OCI-LY1 (cell line): ENCODE measurements at regions not wholly inside any gene's neighbourhood (a gene's known extent, or its start where the extent isn't known, plus 50 kb on each side); places are given as distances from the start of the nearest gene placed in this dataset.

ENCODE experiments used
- H2AFZ ChIP-seq: fragments of 200-600 bp; sonication (generic), shearing (Covaris generic); 2 replicates; pipeline ENCODE4 v1.6.0; 2014; ENCODE audit warnings: antibody characterized with exemption, mild to moderate bottlenecking, low read length
- H3F3A ChIP-seq: fragments of 200-600 bp; sonication (generic), shearing (Covaris generic); 2 replicates; pipeline ENCODE4 v1.6.0; 2014; ENCODE audit warnings: mild to moderate bottlenecking, antibody characterized with exemption, low read length, moderate library complexity; ENCODE audit not compliant: insufficient read depth
- H3K27ac ChIP-seq: fragments of 200-600 bp; sonication (generic); 2 replicates; pipeline ENCODE4 v1.5.1; 2014; ENCODE audit warnings: low read length, mixed run types, mild to moderate bottlenecking, low read depth; ENCODE audit not compliant: poor library complexity, severe bottlenecking
- H3K27me3 ChIP-seq: fragments of 200-600 bp; sonication (generic); 2 replicates; pipeline ENCODE4 v1.6.0; 2014; ENCODE audit warnings: antibody characterized with exemption, mild to moderate bottlenecking, low read length, moderate library complexity; ENCODE audit not compliant: insufficient read depth
- H3K36me3 ChIP-seq: fragments of 200-600 bp; sonication (generic); 2 replicates; pipeline ENCODE4 v1.6.1; 2014; ENCODE audit warnings: mild to moderate bottlenecking, antibody characterized with exemption, low read length, moderate library complexity, mixed read lengths; ENCODE audit not compliant: insufficient read depth
- H3K4me1 ChIP-seq: fragments of 200-600 bp; sonication (generic); 2 replicates; pipeline ENCODE4 v1.5.1; 2014; ENCODE audit warnings: mild to moderate bottlenecking, low read length, moderate library complexity; ENCODE audit not compliant: insufficient read depth, severe bottlenecking
- H3K4me2 ChIP-seq: fragments of 200-600 bp; sonication (generic), shearing (Covaris generic); 2 replicates; pipeline ENCODE4 v1.6.1; 2014; ENCODE audit warnings: low read length
- H3K4me3 ChIP-seq: fragments of 200-600 bp; sonication (generic); 2 replicates; pipeline ENCODE4 v1.5.1; 2014; ENCODE audit warnings: low read length, low read depth, mild to moderate bottlenecking, mixed read lengths; ENCODE audit not compliant: poor library complexity, severe bottlenecking
- H3K79me2 ChIP-seq: fragments of 200-600 bp; shearing (Covaris generic); 2 replicates; pipeline ENCODE4 v1.6.1; 2016; ENCODE audit warnings: mixed run types, low read length, mixed read lengths; ENCODE audit not compliant: insufficient read depth
- H3K9ac ChIP-seq: fragments of 200-600 bp; sonication (generic), shearing (Covaris generic); 2 replicates; pipeline ENCODE4 v1.6.1; 2014; ENCODE audit warnings: mild to moderate bottlenecking, low read length, mixed read lengths
- H3K9me2 ChIP-seq: fragments of 200-600 bp; sonication (generic), shearing (Covaris generic); 2 replicates; pipeline ENCODE4 v1.6.1; 2014; ENCODE audit warnings: low read depth, mild to moderate bottlenecking, low read length, mixed read lengths
- H3K9me3 ChIP-seq: fragments of 200-600 bp; shearing (Covaris generic); 2 replicates; pipeline ENCODE4 v1.6.1; 2014; ENCODE audit warnings: low read length, mixed read lengths
- H4K20me1 ChIP-seq: fragments of 200-600 bp; sonication (generic), shearing (Covaris generic); 2 replicates; pipeline ENCODE4 v1.6.0; 2016; ENCODE audit warnings: mild to moderate bottlenecking, low read length; ENCODE audit not compliant: insufficient read depth
- EZH2 ChIP-seq: fragments of 200-600 bp; sonication (generic), shearing (Covaris generic); IDR thresholded peaks from 2 replicates; pipeline ENCODE4 v1.8.0; 2017; ENCODE audit warnings: borderline replicate concordance, mixed run types, mild to moderate bottlenecking, antibody characterized with exemption, low read length, moderate library complexity, mixed read lengths
- TF ChIP-seq, protein P1 (sequence below): fragments of 200-600 bp; sonication (generic), shearing (Covaris generic); IDR thresholded peaks from 2 replicates; pipeline ENCODE4 v1.5.1; 2017; ENCODE audit warnings: mild to moderate bottlenecking, antibody characterized with exemption, low read length, moderate library complexity, mixed read lengths

DNA sequence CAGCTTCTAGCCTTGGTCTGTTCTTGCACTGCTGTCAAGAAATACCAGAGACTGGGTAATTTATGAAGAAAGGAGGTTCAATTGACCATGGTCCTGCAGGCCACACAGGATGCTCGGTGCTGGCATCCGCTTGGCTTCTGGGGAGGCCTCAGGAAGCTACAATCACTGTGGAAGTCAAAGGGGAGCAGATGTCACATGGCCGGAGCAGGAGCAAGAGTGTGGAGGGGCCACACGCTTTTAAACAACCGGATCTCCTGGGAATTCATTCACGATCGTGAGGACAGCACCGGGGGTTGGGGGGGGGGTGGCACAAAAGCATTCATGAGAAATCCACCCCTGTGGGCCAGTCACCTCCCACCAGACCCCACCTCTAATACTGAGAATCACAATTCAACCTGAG is 850.4 kb upstream of the SALL3 start:
- Histone ChIP-seq H3K79me2 (no peaks in the 10 kb centered on the region), H3F3A (no peaks in the 10 kb centered on the region), H3K9me3 (no peaks in the 10 kb centered on the region), H4K20me1 (no peaks in the 10 kb centered on the region), H3K4me1 (no peaks in the 10 kb centered on the region), H3K9me2 (no peaks in the 10 kb centered on the region), H3K4me2 (no peak overlapping the region), H2AFZ (no peak overlapping the region), H3K36me3 (no peaks in the 10 kb centered on the region), H3K27me3 (no peaks in the 10 kb centered on the region), H3K9ac (no peak overlapping the region), H3K4me3 (no peak overlapping the region), H3K27ac (no peak overlapping the region)
- TF ChIP-seq, protein P1, sequence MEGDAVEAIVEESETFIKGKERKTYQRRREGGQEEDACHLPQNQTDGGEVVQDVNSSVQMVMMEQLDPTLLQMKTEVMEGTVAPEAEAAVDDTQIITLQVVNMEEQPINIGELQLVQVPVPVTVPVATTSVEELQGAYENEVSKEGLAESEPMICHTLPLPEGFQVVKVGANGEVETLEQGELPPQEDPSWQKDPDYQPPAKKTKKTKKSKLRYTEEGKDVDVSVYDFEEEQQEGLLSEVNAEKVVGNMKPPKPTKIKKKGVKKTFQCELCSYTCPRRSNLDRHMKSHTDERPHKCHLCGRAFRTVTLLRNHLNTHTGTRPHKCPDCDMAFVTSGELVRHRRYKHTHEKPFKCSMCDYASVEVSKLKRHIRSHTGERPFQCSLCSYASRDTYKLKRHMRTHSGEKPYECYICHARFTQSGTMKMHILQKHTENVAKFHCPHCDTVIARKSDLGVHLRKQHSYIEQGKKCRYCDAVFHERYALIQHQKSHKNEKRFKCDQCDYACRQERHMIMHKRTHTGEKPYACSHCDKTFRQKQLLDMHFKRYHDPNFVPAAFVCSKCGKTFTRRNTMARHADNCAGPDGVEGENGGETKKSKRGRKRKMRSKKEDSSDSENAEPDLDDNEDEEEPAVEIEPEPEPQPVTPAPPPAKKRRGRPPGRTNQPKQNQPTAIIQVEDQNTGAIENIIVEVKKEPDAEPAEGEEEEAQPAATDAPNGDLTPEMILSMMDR: no peak
- no peak for TF ChIP-seq EZH2

DNA sequence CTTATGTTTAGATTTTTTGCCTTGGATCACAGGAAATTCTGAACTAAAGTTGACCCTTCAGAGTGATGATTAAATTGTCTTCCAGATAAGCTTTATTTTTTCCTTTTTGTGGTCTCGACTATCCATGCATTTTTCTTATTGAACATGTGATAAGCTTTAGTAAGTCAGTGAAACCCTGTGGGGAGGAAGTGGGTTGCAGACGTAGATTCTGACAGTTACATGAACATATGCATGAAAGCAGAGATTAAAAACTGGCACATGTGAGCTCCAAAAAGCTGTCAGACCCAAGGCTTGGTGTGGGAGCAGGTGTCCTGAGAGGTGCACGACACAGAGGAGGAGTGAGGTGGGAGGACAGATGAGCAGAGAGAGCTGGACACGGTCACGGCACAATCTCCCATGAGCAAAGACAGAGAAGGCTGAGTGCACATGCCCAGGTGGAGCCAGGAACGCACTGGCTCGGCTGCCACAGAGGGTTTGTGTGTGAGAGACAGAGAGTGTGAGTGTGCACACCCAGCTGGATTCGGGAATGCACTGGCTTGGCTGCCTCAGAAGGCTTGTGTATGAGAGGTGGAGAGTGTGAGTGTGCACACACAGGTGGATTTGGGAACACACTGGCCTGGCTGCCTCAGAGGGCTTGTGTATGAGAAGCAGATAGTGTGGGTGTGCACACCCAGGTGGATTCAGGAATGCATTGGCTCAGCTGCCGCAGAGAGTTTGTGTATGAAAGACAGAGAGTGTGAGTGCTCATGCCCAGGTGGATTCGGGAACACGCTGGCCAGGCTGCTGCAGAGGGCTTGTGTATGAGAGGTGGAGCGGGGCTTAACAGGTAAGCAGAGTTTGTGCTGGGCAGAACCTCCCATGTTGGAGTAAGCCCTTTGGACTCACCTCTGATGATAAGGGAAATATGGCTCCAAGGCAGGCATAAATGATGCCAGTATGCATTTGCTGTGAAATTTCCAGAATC is 849.1 kb upstream of the SALL3 start:
- Histone ChIP-seq H3K36me3 (no peaks in the 10 kb centered on the region), H3F3A (no peaks in the 10 kb centered on the region), H3K4me1 (no peaks in the 10 kb centered on the region), H3K27ac (no peak overlapping the region), H3K9ac (no peak overlapping the region), H3K79me2 (no peaks in the 10 kb centered on the region), H2AFZ (no peak overlapping the region), H3K27me3 (no peaks in the 10 kb centered on the region), H3K9me2 (no peaks in the 10 kb centered on the region), H4K20me1 (no peaks in the 10 kb centered on the region), H3K4me2 (no peak overlapping the region), H3K9me3 (no peaks in the 10 kb centered on the region), H3K4me3 (no peak overlapping the region)
- TF ChIP-seq, protein P1: no peak
- no peak for TF ChIP-seq EZH2

DNA sequence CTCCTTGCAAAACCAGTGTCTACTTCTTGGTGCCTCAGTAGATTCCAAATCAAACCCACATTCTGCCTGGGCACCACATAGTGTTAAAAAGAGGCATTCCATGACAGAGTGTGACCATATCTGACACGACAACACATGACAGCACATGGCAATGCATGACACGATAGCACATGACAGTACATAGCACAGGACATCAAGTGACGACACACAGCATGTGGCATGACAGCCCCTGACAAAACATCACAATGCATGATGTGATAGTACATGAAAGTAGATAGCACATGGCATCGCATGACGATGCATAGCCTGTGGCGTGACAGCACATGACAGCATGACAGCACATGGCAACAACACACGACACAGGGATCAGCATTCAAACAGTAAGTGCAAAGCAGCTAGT is 845.9 kb upstream of the SALL3 start:
- no peaks in the 10 kb centered on the region for H3K79me2 ChIP-seq
- no peak overlapping the region for H3K4me2 ChIP-seq
- no peak overlapping the region for H3K4me3 ChIP-seq
- H3K27me3 ChIP-seq: no peaks in the 10 kb centered on the region
- H2AFZ ChIP-seq: no peak overlapping the region
- H3K9me2 ChIP-seq: no peaks in the 10 kb centered on the region
- H3K27ac ChIP-seq: no peak overlapping the region
- no peak overlapping the region for H3K9ac ChIP-seq
- H3F3A ChIP-seq: no peaks in the 10 kb centered on the region
- H3K4me1 ChIP-seq: no peaks in the 10 kb centered on the region
- no peaks in the 10 kb centered on the region for H3K36me3 ChIP-seq
- no peaks in the 10 kb centered on the region for H3K9me3 ChIP-seq
- no peaks in the 10 kb centered on the region for H4K20me1 ChIP-seq
- TF ChIP-seq, protein P1: no peak
